Skin epidermis (tissue), 12 donors: ENCODE measurements at regions not wholly inside any gene's neighbourhood (a gene's known extent, or its start where the extent isn't known, plus 50 kb on each side); places are given as distances from the start of the nearest gene placed in this dataset.
"Not testable (repeated sequence)": the region's sequence is repeated elsewhere in the genome, so short reads cannot be mapped to it uniquely, and the experiment has no call there.

Source experiments
- H3K27ac ChIP-seq, 21 experiments: fragments of 200-600 bp; sonication (generic) in 11 of 21; one replicate each; pipeline ENCODE4 v1.5.0; 2020; ENCODE audit warnings: mild to moderate bottlenecking in 3 of 21, inconsistent platforms in 2 of 21, moderate library complexity in 2 of 21
- H3K4me3 ChIP-seq, 7 experiments: fragments of 200-600 bp; sonication (generic) in 2 of 7; one replicate each; pipeline ENCODE4 v1.5.0; 2020; ENCODE audit warnings: inconsistent platforms in 2 of 7, mild to moderate bottlenecking in 2 of 7, moderate library complexity in 1 of 7

- no peak overlapping the region for H3K4me3 ChIP-seq
- H3K27ac ChIP-seq: no peak overlapping the region
Observed at GRCh38 chr3:90041995-90042394, 934.6 kb downstream of the EPHA3 start.

GRCh38 chr3:90043287-90043686 is 935.9 kb downstream of the EPHA3 start:
- Histone ChIP-seq H3K4me3 (no peak overlapping the region), H3K27ac (no peak overlapping the region)

- no peak overlapping the region for H3K4me3 ChIP-seq
- no peak overlapping the region for H3K27ac ChIP-seq
Observed at GRCh38 chr3:90044084-90044816, 936.8 kb downstream of the EPHA3 start.

GRCh38 chr3:90052425-90052950 is 945.1 kb downstream of the EPHA3 start:
- Histone ChIP-seq H3K27ac (no peak overlapping the region), H3K4me3 (no peak overlapping the region)

- Histone ChIP-seq H3K4me3 (no peak overlapping the region), H3K27ac (no peak overlapping the region)
Observed at GRCh38 chr3:90054311-90054710, 946.9 kb downstream of the EPHA3 start.

GRCh38 chr3:90055666-90056065 is 948.2 kb downstream of the EPHA3 start:
- H3K4me3 ChIP-seq: no peak overlapping the region
- H3K27ac ChIP-seq: no peak overlapping the region

- H3K27ac ChIP-seq: no peak overlapping the region
- H3K4me3 ChIP-seq: no peak overlapping the region
Observed at GRCh38 chr3:90056281-90057032, 949.0 kb downstream of the EPHA3 start.

GRCh38 chr3:90062016-90062415 is 954.6 kb downstream of the EPHA3 start:
- H3K4me3 ChIP-seq: no peak overlapping the region
- H3K27ac ChIP-seq: no peak overlapping the region

GRCh38 chr3:90062631-90063200 is 955.3 kb downstream of the EPHA3 start:
- H3K4me3 ChIP-seq: no peak overlapping the region

GRCh38 chr3:90068783-90069182 is 961.4 kb downstream of the EPHA3 start:
- Histone ChIP-seq H3K27ac (no peak overlapping the region), H3K4me3 (no peak overlapping the region)

More at GRCh38 chr3:90062631-90063200, 955.3 kb downstream of the EPHA3 start:
- H3K27ac ChIP-seq: no peak overlapping the region

- H3K27ac ChIP-seq: no peak overlapping the region
Observed at GRCh38 chr3:90069748-90070147, 962.3 kb downstream of the EPHA3 start.

GRCh38 chr3:90076136-90076535 is 968.7 kb downstream of the EPHA3 start:
- Histone ChIP-seq H3K4me3 (no peak overlapping the region), H3K27ac (no peak overlapping the region)

More at GRCh38 chr3:90069748-90070147, 962.3 kb downstream of the EPHA3 start:
- H3K4me3 ChIP-seq: no peak overlapping the region

GRCh38 chr3:90080988-90081387 is 973.6 kb downstream of the EPHA3 start:
- no peak overlapping the region for H3K4me3 ChIP-seq
- no peak overlapping the region for H3K27ac ChIP-seq

GRCh38 chr3:90086297-90086696 is 978.9 kb downstream of the EPHA3 start:
- not testable (repeated sequence) for H3K27ac ChIP-seq, H3K4me3 ChIP-seq

GRCh38 chr3:90087703-90088102 is 980.3 kb downstream of the EPHA3 start:
- H3K27ac ChIP-seq: no peak overlapping the region
- H3K4me3 ChIP-seq: no peak overlapping the region

GRCh38 chr3:90091549-90091948 is 984.1 kb downstream of the EPHA3 start:
- no peak overlapping the region for H3K4me3 ChIP-seq

GRCh38 chr3:90092994-90093393 is 985.6 kb downstream of the EPHA3 start:
- Histone ChIP-seq H3K4me3 (no peak overlapping the region), H3K27ac (no peak overlapping the region)

More at GRCh38 chr3:90091549-90091948, 984.1 kb downstream of the EPHA3 start:
- no peak overlapping the region for H3K27ac ChIP-seq

GRCh38 chr3:90095811-90096210 is 988.4 kb downstream of the EPHA3 start:
- Histone ChIP-seq H3K27ac (no peak overlapping the region), H3K4me3 (no peak overlapping the region)

GRCh38 chr3:90099493-90099892 is 992.1 kb downstream of the EPHA3 start:
- Histone ChIP-seq H3K4me3 (no peak overlapping the region), H3K27ac (no peak overlapping the region)

GRCh38 chr3:90102146-90102545 is 994.7 kb downstream of the EPHA3 start:
- Histone ChIP-seq H3K27ac (no peak overlapping the region), H3K4me3 (no peak overlapping the region)

GRCh38 chr3:90121326-90121725 is 1013.9 kb downstream of the EPHA3 start:
- no peak overlapping the region for H3K27ac ChIP-seq
- H3K4me3 ChIP-seq: no peak overlapping the region
